ENCODE measurements at regions not wholly inside any gene's neighbourhood (a gene's known extent, or its start where the extent isn't known, plus 50 kb on each side); places are given as distances from the start of the nearest gene placed in this dataset.

DNA sequence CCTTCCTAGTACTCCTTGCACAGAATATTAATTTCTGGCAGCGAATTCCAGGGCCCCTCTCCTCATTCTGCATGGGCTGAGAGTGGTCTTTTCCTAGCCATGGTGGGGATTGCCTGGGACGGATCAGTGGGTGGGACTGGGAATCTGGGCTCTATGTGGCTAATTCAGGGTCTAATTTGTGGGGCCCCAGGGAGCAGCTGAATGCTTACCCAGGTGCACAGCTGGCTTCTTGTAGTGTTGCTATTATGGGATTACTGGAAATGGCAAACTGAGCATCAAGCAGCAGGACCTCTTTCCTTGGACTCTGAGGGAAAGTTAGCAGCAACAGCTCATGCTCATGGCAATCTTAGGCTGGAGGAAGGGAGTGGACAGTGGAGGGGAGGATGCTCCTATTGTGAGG is 187.1 kb upstream of the CACNA1E start:
- no peaks in the 10 kb centered on the region for H3K4me1 ChIP-seq (ENCODE audit: insufficient read depth, low read length, poor library complexity, severe bottlenecking)
- H3K36me3 ChIP-seq (ENCODE audit: insufficient read depth, low read length): no peaks in the 10 kb centered on the region
- CTCF ChIA-PET (ENCODE audit: unreplicated experiment): no interaction called here
- TF ChIP-seq EZH2phosphoT487 (IDR thresholded peaks at IDR 0.05; ENCODE audit: borderline replicate concordance, low read depth, low read length): no peak
- TF ChIP-seq, protein P1, sequence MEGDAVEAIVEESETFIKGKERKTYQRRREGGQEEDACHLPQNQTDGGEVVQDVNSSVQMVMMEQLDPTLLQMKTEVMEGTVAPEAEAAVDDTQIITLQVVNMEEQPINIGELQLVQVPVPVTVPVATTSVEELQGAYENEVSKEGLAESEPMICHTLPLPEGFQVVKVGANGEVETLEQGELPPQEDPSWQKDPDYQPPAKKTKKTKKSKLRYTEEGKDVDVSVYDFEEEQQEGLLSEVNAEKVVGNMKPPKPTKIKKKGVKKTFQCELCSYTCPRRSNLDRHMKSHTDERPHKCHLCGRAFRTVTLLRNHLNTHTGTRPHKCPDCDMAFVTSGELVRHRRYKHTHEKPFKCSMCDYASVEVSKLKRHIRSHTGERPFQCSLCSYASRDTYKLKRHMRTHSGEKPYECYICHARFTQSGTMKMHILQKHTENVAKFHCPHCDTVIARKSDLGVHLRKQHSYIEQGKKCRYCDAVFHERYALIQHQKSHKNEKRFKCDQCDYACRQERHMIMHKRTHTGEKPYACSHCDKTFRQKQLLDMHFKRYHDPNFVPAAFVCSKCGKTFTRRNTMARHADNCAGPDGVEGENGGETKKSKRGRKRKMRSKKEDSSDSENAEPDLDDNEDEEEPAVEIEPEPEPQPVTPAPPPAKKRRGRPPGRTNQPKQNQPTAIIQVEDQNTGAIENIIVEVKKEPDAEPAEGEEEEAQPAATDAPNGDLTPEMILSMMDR (conservative IDR thresholded peaks at IDR 0.05; ENCODE audit: low read length): no peak
- intact Hi-C loops (cut with micrococcal nuclease; ENCODE audit: unreplicated experiment): no loop called here
- no peak overlapping the region for H3K27ac ChIP-seq (ENCODE audit: low read depth, low read length, poor library complexity, severe bottlenecking)
- H3K4me3 ChIP-seq (ENCODE audit: low read depth, low read length, poor library complexity, severe bottlenecking): no peak overlapping the region
- H3K4me2 ChIP-seq (ENCODE audit: low read length): no peak overlapping the region
- H3K9me2 ChIP-seq (ENCODE audit: insufficient read depth, low read length): no peaks in the 10 kb centered on the region
- no peaks in the 10 kb centered on the region for H3K79me2 ChIP-seq (ENCODE audit: insufficient read depth, low read depth, low read length)
- no peak for DNase-seq (ENCODE audit: low spot score)
- POLR2A ChIA-PET: no interaction called here
- no peaks in the 10 kb centered on the region for H4K20me1 ChIP-seq (ENCODE audit: insufficient read depth, low read length)
- H3K9me3 ChIP-seq (ENCODE audit: low read length): no peaks in the 10 kb centered on the region
- no TSS peak for BruUV-seq (replicated peaks)
- no peak overlapping the region for H2AFZ ChIP-seq (ENCODE audit: low read length)

DNA sequence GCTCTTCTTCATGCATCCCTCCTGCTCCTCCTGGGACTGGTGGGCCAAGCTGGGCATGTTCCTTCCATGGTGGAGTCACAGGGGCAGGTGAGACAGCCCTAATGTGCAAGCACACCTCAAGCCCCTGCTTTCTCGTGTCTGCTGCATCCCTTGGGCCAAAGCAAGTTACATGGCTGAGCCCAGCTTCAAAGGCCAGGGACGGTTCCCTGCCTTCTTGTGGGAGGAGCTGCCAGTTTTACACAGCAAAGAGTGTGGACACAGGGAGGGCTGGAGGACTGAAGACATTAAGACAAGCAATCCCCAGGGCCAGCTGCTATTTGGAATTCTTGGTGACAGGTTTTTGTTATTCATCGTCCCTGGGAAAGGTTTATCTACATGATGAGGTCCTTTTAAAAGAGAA is 175.2 kb upstream of the CACNA1E start:
- no peaks in the 10 kb centered on the region for H3K4me1 ChIP-seq (ENCODE audit: insufficient read depth, low read length, poor library complexity, severe bottlenecking)
- no peaks in the 10 kb centered on the region for H3K79me2 ChIP-seq (ENCODE audit: insufficient read depth, low read depth, low read length)
- BruUV-seq (replicated peaks): no TSS peak
- no peaks in the 10 kb centered on the region for H4K20me1 ChIP-seq (ENCODE audit: insufficient read depth, low read length)
- CTCF ChIA-PET (ENCODE audit: unreplicated experiment): no interaction called here
- H3K27ac ChIP-seq (ENCODE audit: low read depth, low read length, poor library complexity, severe bottlenecking): no peak overlapping the region
- no peaks in the 10 kb centered on the region for H3K9me3 ChIP-seq (ENCODE audit: low read length)
- intact Hi-C loops (cut with micrococcal nuclease; ENCODE audit: unreplicated experiment): no loop called here
- H3K4me3 ChIP-seq (ENCODE audit: low read depth, low read length, poor library complexity, severe bottlenecking): no peak overlapping the region
- H2AFZ ChIP-seq (ENCODE audit: low read length): no peak overlapping the region
- H3K9me2 ChIP-seq (ENCODE audit: insufficient read depth, low read length): no peaks in the 10 kb centered on the region
- H3K4me2 ChIP-seq (ENCODE audit: low read length): no peak overlapping the region
- POLR2A ChIA-PET: interaction anchor here (1.1 kb wide), 1 partner anchor 11 kb away, joined by 3 read pairs; no protein-coding TSS in a partner anchor
- no peaks in the 10 kb centered on the region for H3K36me3 ChIP-seq (ENCODE audit: insufficient read depth, low read length)
- TF ChIP-seq EZH2phosphoT487 (IDR thresholded peaks at IDR 0.05; ENCODE audit: borderline replicate concordance, low read depth, low read length): no peak
- TF ChIP-seq, protein P1 (conservative IDR thresholded peaks at IDR 0.05; ENCODE audit: low read length): no peak
- no peak for DNase-seq (ENCODE audit: low spot score)

DNA sequence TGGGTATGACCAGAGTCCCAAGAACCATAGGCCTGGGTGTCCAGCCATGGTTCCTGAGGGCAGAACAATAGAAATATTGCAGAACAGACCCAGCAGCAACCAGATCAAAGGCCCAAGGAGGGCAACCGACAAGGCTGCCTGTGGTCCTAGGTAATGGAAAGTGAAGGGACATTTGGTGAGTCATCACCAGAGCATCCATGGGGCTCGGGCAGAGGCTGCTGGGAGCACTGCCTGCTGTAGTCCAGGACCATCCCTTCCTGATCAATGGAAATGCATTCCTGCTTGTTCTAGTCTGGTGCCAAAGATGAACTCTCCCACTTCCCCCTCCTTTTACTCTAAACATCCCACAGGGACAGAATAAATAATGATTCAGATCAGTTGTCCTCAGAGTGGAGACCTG is 172.8 kb upstream of the CACNA1E start:
- no peak overlapping the region for H3K4me3 ChIP-seq (ENCODE audit: low read depth, low read length, poor library complexity, severe bottlenecking)
- no peak overlapping the region for H2AFZ ChIP-seq (ENCODE audit: low read length)
- ChIA-PET POLR2A (no interaction called here), CTCF (ENCODE audit: unreplicated experiment) (no interaction called here)
- no peaks in the 10 kb centered on the region for H3K79me2 ChIP-seq (ENCODE audit: insufficient read depth, low read depth, low read length)
- no peak overlapping the region for H3K4me2 ChIP-seq (ENCODE audit: low read length)
- no peaks in the 10 kb centered on the region for H3K36me3 ChIP-seq (ENCODE audit: insufficient read depth, low read length)
- intact Hi-C loops (cut with micrococcal nuclease; ENCODE audit: unreplicated experiment): no loop called here
- H4K20me1 ChIP-seq (ENCODE audit: insufficient read depth, low read length): no peaks in the 10 kb centered on the region
- H3K4me1 ChIP-seq (ENCODE audit: insufficient read depth, low read length, poor library complexity, severe bottlenecking): no peaks in the 10 kb centered on the region
- H3K27ac ChIP-seq (ENCODE audit: low read depth, low read length, poor library complexity, severe bottlenecking): no peak overlapping the region
- no TSS peak for BruUV-seq (replicated peaks)
- TF ChIP-seq, protein P1 (conservative IDR thresholded peaks at IDR 0.05; ENCODE audit: low read length): no peak
- TF ChIP-seq EZH2phosphoT487 (IDR thresholded peaks at IDR 0.05; ENCODE audit: borderline replicate concordance, low read depth, low read length): no peak
- DNase-seq (ENCODE audit: low spot score): no peak
- H3K9me2 ChIP-seq (ENCODE audit: insufficient read depth, low read length): no peaks in the 10 kb centered on the region
- H3K9me3 ChIP-seq (ENCODE audit: low read length): no peaks in the 10 kb centered on the region
